Esophagus muscularis mucosa (tissue), 4 donors: ENCODE measurements at regions not wholly inside any gene's neighbourhood (a gene's known extent, or its start where the extent isn't known, plus 50 kb on each side); places are given as distances from the start of the nearest gene placed in this dataset.

ENCODE experiments used
- CTCF ChIP-seq, 3 experiments: fragments of 200-600 bp in 2 of 3; fragments of 450-650 bp in 1 of 3; sonication (generic) in 2 of 3; IDR thresholded peaks; one replicate each; pipeline ENCODE4 v1.5.1; 2017 to 2019; ENCODE audit warnings: antibody characterized with exemption in 3 of 3, mild to moderate bottlenecking in 2 of 3, moderate library complexity in 1 of 3
- EP300 ChIP-seq: sonication (generic); formaldehyde crosslinking; IDR thresholded peaks from one replicate; pipeline ENCODE4 v1.6.1; 2017; ENCODE audit warnings: antibody characterized with exemption
- POLR2A ChIP-seq: fragments of 450-650 bp; IDR thresholded peaks from one replicate; pipeline ENCODE4 v1.6.1; 2017; ENCODE audit warnings: antibody characterized with exemption, moderate library complexity, mild to moderate bottlenecking, low read depth
- POLR2AphosphoS5 ChIP-seq, 2 donors: sonication (generic); formaldehyde crosslinking; IDR thresholded peaks; one replicate each; pipeline ENCODE4 v1.6.1; 2017; ENCODE audit warnings: antibody characterized with exemption in 2 of 2

- TF ChIP-seq CTCF (IDR thresholded peaks at IDR 0.05), result no peak
- TF ChIP-seq POLR2A, result no peak
- TF ChIP-seq EP300, result no peak
- no peak for TF ChIP-seq POLR2AphosphoS5 (IDR thresholded peaks at IDR 0.05)
These were observed 102.7 kb upstream of the MVB12B start for GRCh38 chr9:126223798-126224531.
